ENCODE measurements at regions not wholly inside any gene's neighbourhood (a gene's known extent, or its start where the extent isn't known, plus 50 kb on each side); places are given as distances from the start of the nearest gene placed in this dataset.

- TF ChIP-seq, protein P1, sequence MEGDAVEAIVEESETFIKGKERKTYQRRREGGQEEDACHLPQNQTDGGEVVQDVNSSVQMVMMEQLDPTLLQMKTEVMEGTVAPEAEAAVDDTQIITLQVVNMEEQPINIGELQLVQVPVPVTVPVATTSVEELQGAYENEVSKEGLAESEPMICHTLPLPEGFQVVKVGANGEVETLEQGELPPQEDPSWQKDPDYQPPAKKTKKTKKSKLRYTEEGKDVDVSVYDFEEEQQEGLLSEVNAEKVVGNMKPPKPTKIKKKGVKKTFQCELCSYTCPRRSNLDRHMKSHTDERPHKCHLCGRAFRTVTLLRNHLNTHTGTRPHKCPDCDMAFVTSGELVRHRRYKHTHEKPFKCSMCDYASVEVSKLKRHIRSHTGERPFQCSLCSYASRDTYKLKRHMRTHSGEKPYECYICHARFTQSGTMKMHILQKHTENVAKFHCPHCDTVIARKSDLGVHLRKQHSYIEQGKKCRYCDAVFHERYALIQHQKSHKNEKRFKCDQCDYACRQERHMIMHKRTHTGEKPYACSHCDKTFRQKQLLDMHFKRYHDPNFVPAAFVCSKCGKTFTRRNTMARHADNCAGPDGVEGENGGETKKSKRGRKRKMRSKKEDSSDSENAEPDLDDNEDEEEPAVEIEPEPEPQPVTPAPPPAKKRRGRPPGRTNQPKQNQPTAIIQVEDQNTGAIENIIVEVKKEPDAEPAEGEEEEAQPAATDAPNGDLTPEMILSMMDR (IDR thresholded peaks at IDR 0.05), result no peak
- no peak for TF ChIP-seq POLR2A (IDR thresholded peaks at IDR 0.05)
Observed at GRCh38 chr12:70048521-70049250, 194.5 kb upstream of the CNOT2 start.
